Suprapubic skin (tissue), 4 donors: ENCODE measurements at regions not wholly inside any gene's neighbourhood (a gene's known extent, or its start where the extent isn't known, plus 50 kb on each side); places are given as distances from the start of the nearest gene placed in this dataset.

ENCODE experiments used
- CTCF ChIP-seq, 2 donors: fragments of 200-600 bp in 1 of 2; fragments of 450-650 bp in 1 of 2; sonication (generic) in 1 of 2; IDR thresholded peaks; one replicate each; pipeline ENCODE4 v1.5.1; 2016 to 2019; ENCODE audit warnings: antibody characterized with exemption in 2 of 2, mild to moderate bottlenecking in 1 of 2, moderate library complexity in 1 of 2
- EP300 ChIP-seq: sonication (generic); formaldehyde crosslinking; IDR thresholded peaks from one replicate; pipeline ENCODE4 v1.6.1; 2017; ENCODE audit warnings: antibody characterized with exemption
- POLR2A ChIP-seq, 2 donors: fragments of 450-650 bp; IDR thresholded peaks; one replicate each; pipeline ENCODE4 v1.6.1; 2017; ENCODE audit warnings: antibody characterized with exemption in 2 of 2, mild to moderate bottlenecking in 2 of 2, moderate library complexity in 2 of 2
- POLR2AphosphoS5 ChIP-seq, 3 donors: sonication (generic); formaldehyde crosslinking; IDR thresholded peaks; one replicate each; pipeline ENCODE4 v1.6.1; 2017; ENCODE audit warnings: antibody characterized with exemption in 3 of 3

GRCh38 chr16:80317599-80318037 is 223.2 kb upstream of the DYNLRB2 start:
- TF ChIP-seq POLR2A (IDR thresholded peaks at IDR 0.05) = no peak
- no peak for TF ChIP-seq CTCF (IDR thresholded peaks at IDR 0.05)
- no peak for TF ChIP-seq EP300
- TF ChIP-seq POLR2AphosphoS5 (IDR thresholded peaks at IDR 0.05) = no peak
